ENCODE measurements at regions not wholly inside any gene's neighbourhood (a gene's known extent, or its start where the extent isn't known, plus 50 kb on each side); places are given as distances from the start of the nearest gene placed in this dataset.

GRCh38 chr18:51382081-51382480 lies 184.6 kb upstream of the MEX3C start:
- ATAC-seq (no peak), FAIRE-seq (no peak), DNase-seq (ENCODE audit: low read depth in 1 of 2, low spot score in 1 of 2) (no peak)
- no peaks in the 10 kb centered on the region for H3K9me3 ChIP-seq
- no peak overlapping the region for H3K4me3 ChIP-seq
- H3K4me2 ChIP-seq: no peak overlapping the region
- H3K27ac ChIP-seq: no peak overlapping the region
- POLR2A ChIA-PET: no interaction called here
- TF ChIP-seq RFX5 (IDR thresholded peaks at IDR 0.05) (no peak), RARB (CRISPR knock-in tag; IDR thresholded peaks at IDR 0.05) (no peak), MAZ (IDR thresholded peaks at IDR 0.05; ENCODE audit: borderline replicate concordance, low read depth, low read length) (no peak), ZC3H11A (IDR thresholded peaks at IDR 0.05) (no peak), ESRRA (IDR thresholded peaks at IDR 0.05; ENCODE audit: borderline replicate concordance, low read length) (no peak)
- CTCF ChIA-PET: no interaction called here
- 62% methylated on average over 4 of the region's 4 CpGs for WGBS (ENCODE audit: missing lambda C conversion rate)
- no peaks in the 10 kb centered on the region for H3K4me1 ChIP-seq

DNA sequence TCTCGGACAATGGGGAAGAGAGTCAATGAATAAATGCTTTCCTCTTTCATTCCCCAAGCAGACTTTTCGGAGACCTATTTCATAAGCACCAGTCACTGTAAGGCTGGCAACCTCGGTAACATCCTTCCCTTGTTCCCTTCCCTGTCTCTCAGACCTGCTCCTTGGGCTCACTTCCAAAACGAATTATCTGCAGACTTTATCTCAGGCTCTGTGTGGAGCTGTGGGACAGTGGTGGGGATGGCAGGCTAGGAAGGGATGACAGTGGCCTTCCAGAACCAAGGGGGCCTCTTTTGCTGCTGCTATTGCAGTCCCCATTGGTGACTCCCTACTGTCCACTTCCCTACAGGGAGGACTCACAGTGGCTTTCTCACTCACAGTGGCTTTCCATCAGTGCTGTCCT lies 185.6 kb upstream of the MEX3C start:
- no peak overlapping the region for H3K4me3 ChIP-seq
- H3K9me3 ChIP-seq: no peaks in the 10 kb centered on the region
- H3K27ac ChIP-seq: no peak overlapping the region
- no peak for TF ChIP-seq HDAC2 (IDR thresholded peaks at IDR 0.05)
- no peak for TF ChIP-seq NPAS2 (CRISPR knock-in tag; IDR thresholded peaks at IDR 0.05; ENCODE audit: borderline replicate concordance)
- TF ChIP-seq HOXB5 (CRISPR knock-in tag; IDR thresholded peaks at IDR 0.05): no peak
- TF ChIP-seq RCOR1 (IDR thresholded peaks at IDR 0.05; ENCODE audit: low read depth, low read length): no peak
- TF ChIP-seq NR3C1 (IDR thresholded peaks at IDR 0.05): no peak
- no peak for TF ChIP-seq SREBF2 (IDR thresholded peaks at IDR 0.05)
- TF ChIP-seq POLR2AphosphoS2 (conservative IDR thresholded peaks at IDR 0.05; ENCODE audit: low read length): no peak
- CTCF ChIA-PET: no interaction called here
- 57% methylated on average over 4 of the region's 4 CpGs for WGBS (ENCODE audit: missing lambda C conversion rate)
- FAIRE-seq (no peak), ATAC-seq (no peak), DNase-seq (ENCODE audit: low read depth in 1 of 2, low spot score in 1 of 2) (no peak)
- H3K4me1 ChIP-seq: no peaks in the 10 kb centered on the region
- POLR2A ChIA-PET: no interaction called here
- no peak overlapping the region for H3K4me2 ChIP-seq

DNA sequence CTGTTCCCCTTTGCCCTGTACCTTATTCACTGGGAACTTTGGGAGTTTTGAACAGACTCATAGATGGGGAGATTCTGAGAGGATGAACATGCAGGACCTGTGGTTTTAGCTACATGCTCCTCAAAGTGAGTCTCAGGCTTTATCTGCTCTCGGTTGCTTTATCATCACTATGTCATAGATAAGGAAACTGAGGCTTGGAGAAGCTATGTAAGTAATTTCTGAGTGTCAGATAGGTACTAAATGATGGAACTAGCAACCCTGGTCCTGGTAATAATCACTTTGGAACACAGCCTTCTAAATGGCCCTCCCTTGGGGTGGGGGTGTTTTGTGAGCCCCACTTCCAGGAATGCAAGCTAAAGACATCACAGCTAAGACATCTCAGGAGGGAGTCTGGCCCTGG lies 186.2 kb upstream of the MEX3C start:
- Histone ChIP-seq H3K4me1 (no peaks in the 10 kb centered on the region), H3K27ac (no peak overlapping the region), H3K9me3 (no peaks in the 10 kb centered on the region), H3K4me3 (no peak overlapping the region), H3K4me2 (no peak overlapping the region)
- DNase-seq (ENCODE audit: low read depth in 1 of 2, low spot score in 1 of 2) (no peak), FAIRE-seq (no peak), ATAC-seq (no peak)
- ChIA-PET CTCF (no interaction called here), POLR2A (no interaction called here)
- TF ChIP-seq RCOR1 (IDR thresholded peaks at IDR 0.05; ENCODE audit: low read depth, low read length): no peak
- TF ChIP-seq CBX8 (IDR thresholded peaks at IDR 0.05): no peak
- no peak for TF ChIP-seq TFCP2L1 (CRISPR knock-in tag; IDR thresholded peaks at IDR 0.05)
- TF ChIP-seq NR3C1 (IDR thresholded peaks at IDR 0.05): no peak
- no peak for TF ChIP-seq MAX (IDR thresholded peaks at IDR 0.05)
- no peak for TF ChIP-seq EHF (CRISPR knock-in tag; IDR thresholded peaks at IDR 0.05)
- TF ChIP-seq HOXB5 (CRISPR knock-in tag; IDR thresholded peaks at IDR 0.05): no peak
- no peak for TF ChIP-seq BCL3 (IDR thresholded peaks at IDR 0.05)
- TF ChIP-seq HDAC2 (IDR thresholded peaks at IDR 0.05): no peak
- TF ChIP-seq EHMT2 (IDR thresholded peaks at IDR 0.05; ENCODE audit: low read depth): no peak
- TF ChIP-seq KDM1A (IDR thresholded peaks at IDR 0.05; ENCODE audit: low read depth): no peak
- WGBS (ENCODE audit: missing lambda C conversion rate): 60% methylated on average over 1 of the region's 1 CpG

- H3K4me2 ChIP-seq: no peak overlapping the region
- WGBS (ENCODE audit: missing lambda C conversion rate): 29% methylated on average over 1 of the region's 2 CpGs
- no peak for TF ChIP-seq EHMT2 (IDR thresholded peaks at IDR 0.05; ENCODE audit: low read depth)
- TF ChIP-seq CTCF (IDR thresholded peaks at IDR 0.05): no peak
- TF ChIP-seq ELK1 (IDR thresholded peaks at IDR 0.05; ENCODE audit: low read depth, low read length): no peak
- no peak for TF ChIP-seq EP300 (IDR thresholded peaks at IDR 0.05)
- no peak for TF ChIP-seq PHF8 (IDR thresholded peaks at IDR 0.05; ENCODE audit: borderline replicate concordance, low read depth)
- TF ChIP-seq HDAC2 (IDR thresholded peaks at IDR 0.05): no peak
- TF ChIP-seq, protein P1, sequence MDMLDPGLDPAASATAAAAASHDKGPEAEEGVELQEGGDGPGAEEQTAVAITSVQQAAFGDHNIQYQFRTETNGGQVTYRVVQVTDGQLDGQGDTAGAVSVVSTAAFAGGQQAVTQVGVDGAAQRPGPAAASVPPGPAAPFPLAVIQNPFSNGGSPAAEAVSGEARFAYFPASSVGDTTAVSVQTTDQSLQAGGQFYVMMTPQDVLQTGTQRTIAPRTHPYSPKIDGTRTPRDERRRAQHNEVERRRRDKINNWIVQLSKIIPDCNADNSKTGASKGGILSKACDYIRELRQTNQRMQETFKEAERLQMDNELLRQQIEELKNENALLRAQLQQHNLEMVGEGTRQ (IDR thresholded peaks at IDR 0.05): no peak
- TF ChIP-seq ZC3H11A (IDR thresholded peaks at IDR 0.05): no peak
- TF ChIP-seq JUN (IDR thresholded peaks at IDR 0.05): no peak
- TF ChIP-seq, protein P2, sequence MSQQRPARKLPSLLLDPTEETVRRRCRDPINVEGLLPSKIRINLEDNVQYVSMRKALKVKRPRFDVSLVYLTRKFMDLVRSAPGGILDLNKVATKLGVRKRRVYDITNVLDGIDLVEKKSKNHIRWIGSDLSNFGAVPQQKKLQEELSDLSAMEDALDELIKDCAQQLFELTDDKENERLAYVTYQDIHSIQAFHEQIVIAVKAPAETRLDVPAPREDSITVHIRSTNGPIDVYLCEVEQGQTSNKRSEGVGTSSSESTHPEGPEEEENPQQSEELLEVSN (IDR thresholded peaks at IDR 0.05; ENCODE audit: borderline replicate concordance, low read depth): no peak
- no peak for TF ChIP-seq ZNF302 (CRISPR knock-in tag; IDR thresholded peaks at IDR 0.05)
- no peak for TF ChIP-seq NR3C1 (IDR thresholded peaks at IDR 0.05)
- TF ChIP-seq CEBPB (IDR thresholded peaks at IDR 0.05): no peak
These were observed 187.8 kb upstream of the MEX3C start for GRCh38 chr18:51385270-51385669.

More at GRCh38 chr18:51385270-51385669, 187.8 kb upstream of the MEX3C start:
- ATAC-seq: no peak
- ChIA-PET POLR2A (no interaction called here), CTCF (interaction anchor here (1.0 to 1.2 kb wide), 2 partner anchors 248 to 621 kb away, joined by 3 to 4 read pairs; no protein-coding TSS in a partner anchor)
- Histone ChIP-seq H3K4me3 (no peak overlapping the region), H3K4me1 (no peaks in the 10 kb centered on the region), H3K9me3 (no peaks in the 10 kb centered on the region), H3K27ac (no peak overlapping the region)
- FAIRE-seq: no peak
- DNase-seq (ENCODE audit: low read depth in 1 of 2, low spot score in 1 of 2): no peak

Data from A549 (cell line).